ENCODE measurements at regions not wholly inside any gene's neighbourhood (a gene's known extent, or its start where the extent isn't known, plus 50 kb on each side); places are given as distances from the start of the nearest gene placed in this dataset.

GRCh38 chr16:85557083-85557970, 55.8 kb upstream of the GSE1 start (continued):
- no peak for TF ChIP-seq ESRRA (CRISPR knock-in tag; IDR thresholded peaks at IDR 0.05; ENCODE audit: low read depth)
- TF ChIP-seq PAXIP1 (CRISPR knock-in tag; conservative IDR thresholded peaks at IDR 0.05), result no peak
- no peak; the same call in 1 of the 2 replicates for TF ChIP-seq DMAP1 (CRISPR knock-in tag; IDR thresholded peaks at IDR 0.05)
- 0 out of 2 replicates have a peak, but pooled peaks have one; percentile 27 for TF ChIP-seq SKIL (CRISPR knock-in tag; IDR thresholded peaks at IDR 0.05; ENCODE audit: borderline replicate concordance)
- no peak for TF ChIP-seq PHB2 (IDR thresholded peaks at IDR 0.05; ENCODE audit: partially characterized antibody)
- no peak for TF ChIP-seq ATF7 (IDR thresholded peaks at IDR 0.05)
- peak; percentile 55; the same call in 1 of the 2 replicates for TF ChIP-seq ATF7 (CRISPR knock-in tag; IDR thresholded peaks at IDR 0.05)
- TF ChIP-seq NR2C2 (CRISPR knock-in tag; IDR thresholded peaks at IDR 0.05; ENCODE audit: borderline replicate concordance), result no peak
- no peak for TF ChIP-seq PHF20 (CRISPR knock-in tag; IDR thresholded peaks at IDR 0.05)
- TF ChIP-seq E2F5 (CRISPR knock-in tag; conservative IDR thresholded peaks at IDR 0.05), result no peak
- TF ChIP-seq ZNF564 (CRISPR knock-in tag; IDR thresholded peaks at IDR 0.05), result no peak
- TF ChIP-seq WIZ (CRISPR knock-in tag; IDR thresholded peaks at IDR 0.05), result no peak
- no peak for TF ChIP-seq ZNF30 (CRISPR knock-in tag; IDR thresholded peaks at IDR 0.05)
- TF ChIP-seq ZNF570 (CRISPR knock-in tag; IDR thresholded peaks at IDR 0.05; ENCODE audit: borderline replicate concordance), result no peak
- TF ChIP-seq PRMT3 (CRISPR knock-in tag; IDR thresholded peaks at IDR 0.05; ENCODE audit: borderline replicate concordance, low read depth), result no peak
- no peak for TF ChIP-seq TIGD3 (CRISPR knock-in tag; IDR thresholded peaks at IDR 0.05; ENCODE audit: borderline replicate concordance)
- no peak for TF ChIP-seq THAP7 (CRISPR knock-in tag; IDR thresholded peaks at IDR 0.05)
- no peak for TF ChIP-seq REPIN1 (CRISPR knock-in tag; IDR thresholded peaks at IDR 0.05; ENCODE audit: borderline replicate concordance, low read depth)
- TF ChIP-seq SNAPC2 (CRISPR knock-in tag; IDR thresholded peaks at IDR 0.05), result no peak
- no peak for TF ChIP-seq KDM1A (CRISPR knock-in tag; IDR thresholded peaks at IDR 0.05)
